HEK293T (cell line): ENCODE measurements at regions not wholly inside any gene's neighbourhood (a gene's known extent, or its start where the extent isn't known, plus 50 kb on each side); places are given as distances from the start of the nearest gene placed in this dataset.
A peak's percentile ranks its signal among the peaks of the same experiment; 100 is the strongest.

Source experiments
- CTCF ChIA-PET: fragments of 350-600 bp; formaldehyde crosslinking; extraction: SDS; loops from one replicate; lab custom pipeline; 2021; ENCODE audit warnings: antibody characterized with exemption, inconsistent platforms; lab: Yijun Ruan, JAX
- POLR2A ChIA-PET: fragments of 350-600 bp; formaldehyde crosslinking; extraction: SDS; loops from one replicate; lab custom pipeline; 2020; ENCODE audit warnings: antibody characterized with exemption, inconsistent platforms; lab: Yijun Ruan, JAX
- DNase-seq: peaks from one replicate; pipeline ENCODE4 v3.0.0; 2012; ENCODE audit warnings: mixed read lengths; ENCODE audit errors: extremely low spot score
- ARNT ChIP-seq: fragments of 450-650 bp; IDR thresholded peaks from 2 replicates; pipeline ENCODE4 v1.6.1; 2017; ENCODE audit warnings: mild to moderate bottlenecking
- BHLHE40 ChIP-seq: fragments of 450-650 bp; IDR thresholded peaks from 2 replicates; pipeline ENCODE4 v1.6.1; 2016; ENCODE audit warnings: mild to moderate bottlenecking, moderate library complexity, borderline replicate concordance
- CTBP1 ChIP-seq: fragments of 450-650 bp; IDR thresholded peaks from 2 replicates; pipeline ENCODE4 v1.6.1; 2016; ENCODE audit warnings: borderline replicate concordance
- ELF4 ChIP-seq: fragments of 450-650 bp; IDR thresholded peaks from 2 replicates; pipeline ENCODE4 v1.6.1; 2017; ENCODE audit warnings: antibody characterized with exemption
- FOXA1 ChIP-seq: fragments of 450-650 bp; IDR thresholded peaks from 2 replicates; pipeline ENCODE4 v1.6.1; 2016; ENCODE audit warnings: mild to moderate bottlenecking
- FOXK2 ChIP-seq: fragments of 450-650 bp; IDR thresholded peaks from 2 replicates; pipeline ENCODE4 v1.6.1; 2016; ENCODE audit warnings: mild to moderate bottlenecking
- FOXM1 ChIP-seq: fragments of 450-650 bp; IDR thresholded peaks from 2 replicates; pipeline ENCODE4 v1.6.1; 2017; ENCODE audit warnings: mild to moderate bottlenecking, borderline replicate concordance
- HDGF ChIP-seq: fragments of 450-650 bp; IDR thresholded peaks from 2 replicates; pipeline ENCODE4 v1.6.1; 2017; ENCODE audit warnings: antibody characterized with exemption, borderline replicate concordance
- L3MBTL2 ChIP-seq: fragments of 450-650 bp; conservative IDR thresholded peaks from 2 replicates; pipeline ENCODE4 v1.6.1; 2016; ENCODE audit warnings: mild to moderate bottlenecking
- LEF1 ChIP-seq: fragments of 450-650 bp; IDR thresholded peaks from 2 replicates; pipeline ENCODE4 v1.6.1; 2017; ENCODE audit warnings: mild to moderate bottlenecking, borderline replicate concordance
- NFRKB ChIP-seq: fragments of 450-650 bp; IDR thresholded peaks from 2 replicates; pipeline ENCODE4 v1.6.1; 2016; ENCODE audit warnings: mild to moderate bottlenecking, moderate library complexity
- SP1 ChIP-seq: fragments of 450-650 bp; IDR thresholded peaks from 2 replicates; pipeline ENCODE4 v1.6.1; 2017
- SUZ12 ChIP-seq: fragments of 450-650 bp; IDR thresholded peaks from 2 replicates; pipeline ENCODE4 v1.6.1; 2016; ENCODE audit warnings: mild to moderate bottlenecking
- TARDBP ChIP-seq: fragments of 450-650 bp; IDR thresholded peaks from 2 replicates; pipeline ENCODE4 v1.6.1; 2016
- ZNF384 ChIP-seq: fragments of 450-650 bp; IDR thresholded peaks from 2 replicates; pipeline ENCODE4 v1.6.1; 2016
- TF ChIP-seq, protein P1 (sequence below): fragments of 450-650 bp; IDR thresholded peaks from 2 replicates; pipeline ENCODE4 v1.6.1; 2016

DNA sequence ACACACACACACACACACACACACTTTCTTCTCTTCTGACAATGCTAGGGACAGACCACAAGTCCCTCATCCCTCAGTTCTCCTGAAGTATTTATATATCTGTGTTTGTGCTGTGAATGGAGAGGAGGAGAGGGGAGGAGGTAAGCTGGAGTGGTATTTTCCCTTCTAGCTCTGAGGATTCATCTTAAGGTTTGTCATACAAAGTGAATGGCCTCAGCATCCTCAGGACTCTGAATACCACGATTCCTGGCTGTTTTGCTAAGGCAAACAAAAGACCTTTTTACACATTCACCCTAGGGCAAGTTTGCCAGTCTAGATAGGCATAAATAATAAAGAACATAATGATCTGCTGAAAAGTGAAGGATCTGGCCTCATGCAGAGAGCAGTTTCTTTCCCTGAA lies 65.7 kb upstream of the CHMP2B start:
- ChIA-PET POLR2A (no interaction called here), CTCF (interaction anchor here (0.6 kb wide), 1 partner anchor 459 kb away, joined by 3 read pairs; no protein-coding TSS in a partner anchor)
- TF ChIP-seq FOXM1 (no peak), SP1 (no peak), TARDBP (no peak), FOXA1 (no peak), BHLHE40 (no peak)
- TF ChIP-seq, protein P1, sequence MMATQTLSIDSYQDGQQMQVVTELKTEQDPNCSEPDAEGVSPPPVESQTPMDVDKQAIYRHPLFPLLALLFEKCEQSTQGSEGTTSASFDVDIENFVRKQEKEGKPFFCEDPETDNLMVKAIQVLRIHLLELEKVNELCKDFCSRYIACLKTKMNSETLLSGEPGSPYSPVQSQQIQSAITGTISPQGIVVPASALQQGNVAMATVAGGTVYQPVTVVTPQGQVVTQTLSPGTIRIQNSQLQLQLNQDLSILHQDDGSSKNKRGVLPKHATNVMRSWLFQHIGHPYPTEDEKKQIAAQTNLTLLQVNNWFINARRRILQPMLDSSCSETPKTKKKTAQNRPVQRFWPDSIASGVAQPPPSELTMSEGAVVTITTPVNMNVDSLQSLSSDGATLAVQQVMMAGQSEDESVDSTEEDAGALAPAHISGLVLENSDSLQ, result no peak
- no peak for DNase-seq

DNA sequence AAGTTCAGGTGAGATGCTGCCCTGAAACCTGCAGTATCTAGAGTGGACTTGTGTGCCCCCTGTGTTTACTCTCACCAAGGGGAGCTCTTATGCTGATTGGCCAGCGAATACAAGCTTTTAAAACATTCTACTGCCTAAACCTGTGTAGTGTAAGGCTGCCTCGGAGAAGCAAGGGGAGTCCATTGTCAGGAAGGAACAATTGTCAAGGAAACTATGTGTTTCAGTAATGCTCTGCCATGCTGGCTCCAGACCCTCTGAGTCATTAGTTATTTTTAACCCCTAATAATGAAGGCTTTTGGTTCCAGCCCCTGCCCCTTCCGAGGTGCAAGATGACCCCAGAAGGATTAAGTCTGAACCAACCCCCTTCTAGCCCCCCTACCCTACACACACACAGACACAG lies 66.1 kb upstream of the CHMP2B start:
- DNase-seq, result no peak
- ChIA-PET POLR2A (no interaction called here), CTCF (interaction anchor here (0.6 kb wide), 1 partner anchor 459 kb away, joined by 3 read pairs; no protein-coding TSS in a partner anchor)
- TF ChIP-seq NFRKB, result no peak
- TF ChIP-seq LEF1, result no peak
- no peak for TF ChIP-seq SUZ12
- TF ChIP-seq SP1, result no peak
- TF ChIP-seq TARDBP, result no peak
- no peak for TF ChIP-seq FOXK2
- no peak for TF ChIP-seq ARNT
- TF ChIP-seq CTBP1, result no peak
- no peak for TF ChIP-seq FOXA1
- no peak for TF ChIP-seq ZNF384
- no peak for TF ChIP-seq L3MBTL2
- TF ChIP-seq FOXM1, result no peak
- TF ChIP-seq ELF4, result no peak
- no peak for TF ChIP-seq BHLHE40
- TF ChIP-seq HDGF, result no peak
- TF ChIP-seq, protein P1, result no peak

DNA sequence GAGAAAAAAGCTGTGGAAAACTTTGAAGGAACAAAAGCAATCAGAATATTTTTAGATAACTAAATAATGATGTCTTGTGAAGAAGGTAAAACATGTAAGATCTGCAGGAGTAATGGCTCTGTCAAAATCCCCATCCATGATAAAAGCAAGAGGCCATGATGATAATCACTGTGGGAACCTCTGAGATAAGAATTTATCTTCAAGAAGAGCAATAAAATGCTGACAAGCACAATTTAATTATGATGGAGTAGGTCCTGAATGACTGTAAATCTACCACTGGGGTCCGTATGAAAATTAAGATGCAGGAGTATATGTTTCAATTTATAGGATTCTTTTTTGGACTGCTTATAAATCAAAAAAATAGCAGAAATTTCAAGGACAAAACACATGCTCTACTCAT lies 68.3 kb upstream of the CHMP2B start:
- peak; percentile 17 for DNase-seq
- no peak for TF ChIP-seq TARDBP
- peak; percentile 63; the same call in 1 of the 2 replicates for TF ChIP-seq CTBP1
- peak; percentile 49; the same call in 1 of the 2 replicates for TF ChIP-seq LEF1
- TF ChIP-seq, protein P1, result peak; percentile 91
- no peak for TF ChIP-seq FOXK2
- no peak for TF ChIP-seq ELF4
- no peak for TF ChIP-seq HDGF
- ChIA-PET CTCF (no interaction called here), POLR2A (no interaction called here)

DNA sequence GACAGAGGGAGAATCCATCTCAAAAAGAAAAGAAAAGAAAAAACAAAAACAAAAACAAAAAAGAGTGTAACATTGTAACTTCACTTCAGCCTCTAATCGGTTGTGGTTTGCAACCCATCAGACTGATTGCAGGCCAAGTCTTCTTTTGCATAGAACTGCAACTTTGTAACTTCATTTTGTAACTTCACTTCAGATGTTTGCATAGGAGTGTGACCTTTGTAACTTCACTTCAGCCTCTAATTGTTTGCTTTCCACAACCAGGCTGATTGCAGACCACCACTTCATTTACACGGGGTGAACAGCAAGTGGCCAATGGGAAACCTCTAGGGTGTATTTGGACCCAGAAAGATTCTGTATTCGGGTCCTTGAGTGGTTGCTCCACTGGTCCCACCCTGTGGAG lies 79.1 kb upstream of the CHMP2B start:
- DNase-seq, result no peak
- ChIA-PET POLR2A (no interaction called here), CTCF (no interaction called here)
- TF ChIP-seq ARNT, result no peak
- TF ChIP-seq, protein P1, result no peak
- TF ChIP-seq FOXK2, result no peak
- no peak for TF ChIP-seq LEF1
- no peak for TF ChIP-seq BHLHE40
- TF ChIP-seq HDGF, result no peak
- TF ChIP-seq NFRKB, result no peak
- TF ChIP-seq ELF4, result no peak
- TF ChIP-seq SP1, result no peak

DNA sequence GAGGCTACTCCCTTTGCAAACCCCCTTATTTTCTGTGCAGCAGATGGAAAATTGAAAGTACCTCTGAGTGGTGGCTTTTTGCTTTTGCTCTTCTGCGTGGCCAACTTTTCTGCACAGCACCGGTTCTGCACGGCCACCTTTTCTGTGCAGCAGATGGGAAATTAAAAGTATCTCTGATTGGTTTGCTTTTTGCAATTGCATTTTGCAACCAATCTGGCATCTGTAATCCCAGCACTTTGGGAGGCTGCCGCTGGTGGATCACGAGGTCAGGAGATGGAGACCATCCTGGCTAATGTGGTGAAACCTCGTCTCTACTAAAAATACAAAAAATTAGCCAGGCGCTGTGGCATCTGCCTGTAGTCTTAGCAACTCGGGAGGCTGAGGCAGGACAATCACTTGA lies 79.5 kb upstream of the CHMP2B start:
- CTCF ChIA-PET, result no interaction called here
- TF ChIP-seq CTBP1 (no peak), L3MBTL2 (no peak), HDGF (no peak), FOXM1 (no peak), FOXK2 (no peak), ELF4 (no peak), ARNT (no peak), TARDBP (no peak), NFRKB (no peak), FOXA1 (no peak), BHLHE40 (no peak), ZNF384 (no peak), SUZ12 (no peak), SP1 (no peak)
- TF ChIP-seq, protein P1, result no peak
- DNase-seq, result no peak
- POLR2A ChIA-PET, result no interaction called here
